ENCODE measurements at regions not wholly inside any gene's neighbourhood (a gene's known extent, or its start where the extent isn't known, plus 50 kb on each side); places are given as distances from the start of the nearest gene placed in this dataset.

- H3K4me1 ChIP-seq (ENCODE audit: control insufficient read depth, extremely low read depth, insufficient read depth, low read length): peaks cover 27% of the 10 kb centered on the region
- H4K20me1 ChIP-seq (ENCODE audit: control insufficient read depth, extremely low read depth, insufficient read depth, low read length): no peaks in the 10 kb centered on the region
- peak overlapping the region; percentile 53 for H3K27ac ChIP-seq (ENCODE audit: insufficient read depth, low read length)
- H3K4me3 ChIP-seq (replicated peaks in 1 of 4; ENCODE audit: control extremely low read depth in 1 of 4, insufficient read depth in 1 of 4, low read depth in 3 of 4, low read length in 4 of 4): no peak overlapping the region
- no peak overlapping the region for H2AFZ ChIP-seq (ENCODE audit: low read length)
- no peaks in the 10 kb centered on the region for H3K27me3 ChIP-seq (ENCODE audit: control insufficient read depth, insufficient read depth, low read length)
- no peak overlapping the region for H3K4me2 ChIP-seq (ENCODE audit: extremely low read depth, insufficient read depth, low read length)
- H3K36me3 ChIP-seq (ENCODE audit: control insufficient read depth, insufficient read depth, low read length): no peaks in the 10 kb centered on the region
- H3K79me2 ChIP-seq (ENCODE audit: control insufficient read depth, insufficient read depth, low read length): no peaks in the 10 kb centered on the region
- H3K9ac ChIP-seq (ENCODE audit: insufficient read depth, low read length): no peak overlapping the region
- H3K9me3 ChIP-seq (ENCODE audit: control insufficient read depth, insufficient read depth, low read depth, low read length): no peaks in the 10 kb centered on the region
- peak; percentile 81 to 95 for DNase-seq (ENCODE audit: low read depth in 2 of 2)
- TF ChIP-seq EZH2 (IDR thresholded peaks at IDR 0.05; ENCODE audit: low read length, missing control alignments): no peak
- TF ChIP-seq, protein P1, sequence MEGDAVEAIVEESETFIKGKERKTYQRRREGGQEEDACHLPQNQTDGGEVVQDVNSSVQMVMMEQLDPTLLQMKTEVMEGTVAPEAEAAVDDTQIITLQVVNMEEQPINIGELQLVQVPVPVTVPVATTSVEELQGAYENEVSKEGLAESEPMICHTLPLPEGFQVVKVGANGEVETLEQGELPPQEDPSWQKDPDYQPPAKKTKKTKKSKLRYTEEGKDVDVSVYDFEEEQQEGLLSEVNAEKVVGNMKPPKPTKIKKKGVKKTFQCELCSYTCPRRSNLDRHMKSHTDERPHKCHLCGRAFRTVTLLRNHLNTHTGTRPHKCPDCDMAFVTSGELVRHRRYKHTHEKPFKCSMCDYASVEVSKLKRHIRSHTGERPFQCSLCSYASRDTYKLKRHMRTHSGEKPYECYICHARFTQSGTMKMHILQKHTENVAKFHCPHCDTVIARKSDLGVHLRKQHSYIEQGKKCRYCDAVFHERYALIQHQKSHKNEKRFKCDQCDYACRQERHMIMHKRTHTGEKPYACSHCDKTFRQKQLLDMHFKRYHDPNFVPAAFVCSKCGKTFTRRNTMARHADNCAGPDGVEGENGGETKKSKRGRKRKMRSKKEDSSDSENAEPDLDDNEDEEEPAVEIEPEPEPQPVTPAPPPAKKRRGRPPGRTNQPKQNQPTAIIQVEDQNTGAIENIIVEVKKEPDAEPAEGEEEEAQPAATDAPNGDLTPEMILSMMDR (conservative IDR thresholded peaks at IDR 0.05 in 1 of 2, IDR thresholded peaks at IDR 0.05 in 1 of 2; ENCODE audit: low read depth in 1 of 2, low read length in 2 of 2): no peak
Measured at GRCh38 chr17:13420878-13421277, 180.9 kb downstream of the HS3ST3A1 start.

- Histone ChIP-seq H3K27me3 (ENCODE audit: control insufficient read depth, insufficient read depth, low read length) (no peaks in the 10 kb centered on the region), H3K36me3 (ENCODE audit: control insufficient read depth, insufficient read depth, low read length) (no peaks in the 10 kb centered on the region), H3K9me3 (ENCODE audit: control insufficient read depth, insufficient read depth, low read depth, low read length) (no peaks in the 10 kb centered on the region), H3K79me2 (ENCODE audit: control insufficient read depth, insufficient read depth, low read length) (no peaks in the 10 kb centered on the region), H4K20me1 (ENCODE audit: control insufficient read depth, extremely low read depth, insufficient read depth, low read length) (no peaks in the 10 kb centered on the region), H3K4me2 (ENCODE audit: extremely low read depth, insufficient read depth, low read length) (no peak overlapping the region), H3K4me3 (replicated peaks in 1 of 4; ENCODE audit: control extremely low read depth in 1 of 4, insufficient read depth in 1 of 4, low read depth in 3 of 4, low read length in 4 of 4) (no peak overlapping the region), H3K4me1 (ENCODE audit: control insufficient read depth, extremely low read depth, insufficient read depth, low read length) (peaks cover 28% of the 10 kb centered on the region), H3K27ac (ENCODE audit: insufficient read depth, low read length) (peak overlapping the region; percentile 53), H2AFZ (ENCODE audit: low read length) (no peak overlapping the region), H3K9ac (ENCODE audit: insufficient read depth, low read length) (no peak overlapping the region)
- TF ChIP-seq, protein P1 (conservative IDR thresholded peaks at IDR 0.05 in 1 of 2, IDR thresholded peaks at IDR 0.05 in 1 of 2; ENCODE audit: low read depth in 1 of 2, low read length in 2 of 2): no peak
- TF ChIP-seq EZH2 (IDR thresholded peaks at IDR 0.05; ENCODE audit: low read length, missing control alignments): no peak
- DNase-seq (ENCODE audit: low read depth in 2 of 2): no peak
Measured at GRCh38 chr17:13420418-13420826, 181.3 kb downstream of the HS3ST3A1 start.

GRCh38 chr17:13419676-13420075, 182.1 kb downstream of the HS3ST3A1 start:
- Histone ChIP-seq H3K27ac (ENCODE audit: insufficient read depth, low read length) (no peak overlapping the region), H3K79me2 (ENCODE audit: control insufficient read depth, insufficient read depth, low read length) (no peaks in the 10 kb centered on the region), H3K36me3 (ENCODE audit: control insufficient read depth, insufficient read depth, low read length) (no peaks in the 10 kb centered on the region), H2AFZ (ENCODE audit: low read length) (no peak overlapping the region), H3K4me2 (ENCODE audit: extremely low read depth, insufficient read depth, low read length) (no peak overlapping the region), H3K4me3 (replicated peaks in 1 of 4; ENCODE audit: control extremely low read depth in 1 of 4, insufficient read depth in 1 of 4, low read depth in 3 of 4, low read length in 4 of 4) (no peak overlapping the region), H3K9ac (ENCODE audit: insufficient read depth, low read length) (no peak overlapping the region), H4K20me1 (ENCODE audit: control insufficient read depth, extremely low read depth, insufficient read depth, low read length) (no peaks in the 10 kb centered on the region), H3K9me3 (ENCODE audit: control insufficient read depth, insufficient read depth, low read depth, low read length) (no peaks in the 10 kb centered on the region), H3K27me3 (ENCODE audit: control insufficient read depth, insufficient read depth, low read length) (no peaks in the 10 kb centered on the region), H3K4me1 (ENCODE audit: control insufficient read depth, extremely low read depth, insufficient read depth, low read length) (peaks cover 28% of the 10 kb centered on the region)
- no peak for TF ChIP-seq EZH2 (IDR thresholded peaks at IDR 0.05; ENCODE audit: low read length, missing control alignments)
- TF ChIP-seq, protein P1 (conservative IDR thresholded peaks at IDR 0.05 in 1 of 2, IDR thresholded peaks at IDR 0.05 in 1 of 2; ENCODE audit: low read depth in 1 of 2, low read length in 2 of 2): no peak
- DNase-seq (ENCODE audit: low read depth in 2 of 2): no peak

Measured in fibroblast of lung (primary cell).